Osteoblast (primary cell): ENCODE measurements at regions not wholly inside any gene's neighbourhood (a gene's known extent, or its start where the extent isn't known, plus 50 kb on each side); places are given as distances from the start of the nearest gene placed in this dataset.

Experiments
- DNase-seq: peaks from one replicate; pipeline ENCODE4 v3.0.0; 2011; ENCODE audit warnings: low spot score, mixed read lengths; ENCODE audit not compliant: insufficient read length; ENCODE audit errors: missing footprints
- H2AFZ ChIP-seq: 2 replicates; pipeline ENCODE4 v1.6.0; 2011; ENCODE audit warnings: mild to moderate bottlenecking, low read length
- H3K27ac ChIP-seq: 2 replicates; pipeline ENCODE4 v1.5.1; 2011; ENCODE audit warnings: mild to moderate bottlenecking, low read depth, low read length, moderate library complexity
- H3K27me3 ChIP-seq: 2 replicates; pipeline ENCODE4 v1.6.0; 2012; ENCODE audit warnings: mild to moderate bottlenecking, control low read depth, inconsistent platforms, low read length, moderate library complexity; ENCODE audit not compliant: insufficient read depth
- H3K36me3 ChIP-seq: 2 replicates; pipeline ENCODE4 v1.5.1; 2011; ENCODE audit warnings: mild to moderate bottlenecking, low read length, control low read depth, moderate library complexity; ENCODE audit not compliant: insufficient read depth
- H3K4me1 ChIP-seq: 2 replicates; pipeline ENCODE4 v1.5.1; 2011; ENCODE audit warnings: mild to moderate bottlenecking, low read length, control low read depth, moderate library complexity; ENCODE audit not compliant: insufficient read depth
- H3K4me2 ChIP-seq: 2 replicates; pipeline ENCODE4 v1.6.0; 2011; ENCODE audit warnings: mild to moderate bottlenecking, low read length; ENCODE audit not compliant: insufficient read depth
- H3K4me3 ChIP-seq: fragments of 200-600 bp; sonication (generic); 3 replicates; pipeline ENCODE4 v1.5.1; 2012; ENCODE audit warnings: mild to moderate bottlenecking, low read length, inconsistent platforms; ENCODE audit not compliant: insufficient read depth
- H3K79me2 ChIP-seq: 2 replicates; pipeline ENCODE4 v1.6.0; 2012; ENCODE audit warnings: mild to moderate bottlenecking, low read length, control low read depth, inconsistent platforms; ENCODE audit not compliant: insufficient read depth
- H3K9me3 ChIP-seq: 2 replicates; pipeline ENCODE4 v1.5.1; 2011; ENCODE audit warnings: low read depth, low read length, control low read depth
- H4K20me1 ChIP-seq: 2 replicates; pipeline ENCODE4 v1.6.0; 2012; ENCODE audit warnings: mild to moderate bottlenecking, low read length, control low read depth; ENCODE audit not compliant: insufficient read depth
- CTCF ChIP-seq: IDR thresholded peaks from 2 replicates; pipeline ENCODE4 v1.5.1; 2011; ENCODE audit warnings: mild to moderate bottlenecking, low read depth, low read length, moderate library complexity; ENCODE audit errors: extremely low read depth

GRCh38 chr18:7466190-7466589 is 100.9 kb upstream of the PTPRM start:
- H2AFZ ChIP-seq = no peak overlapping the region
- H3K4me3 ChIP-seq = no peak overlapping the region
- no peak for TF ChIP-seq CTCF
- no peak for DNase-seq
- H3K4me1 ChIP-seq = no peaks in the 10 kb centered on the region
- no peak overlapping the region for H3K27ac ChIP-seq
- H3K27me3 ChIP-seq = no peaks in the 10 kb centered on the region
- no peaks in the 10 kb centered on the region for H3K9me3 ChIP-seq
- H4K20me1 ChIP-seq = no peaks in the 10 kb centered on the region
- no peak overlapping the region for H3K4me2 ChIP-seq
- no peaks in the 10 kb centered on the region for H3K36me3 ChIP-seq
- H3K79me2 ChIP-seq = no peaks in the 10 kb centered on the region

GRCh38 chr18:7467708-7468466 is 99.2 kb upstream of the PTPRM start:
- Histone ChIP-seq H4K20me1 (no peaks in the 10 kb centered on the region), H2AFZ (no peak overlapping the region), H3K27ac (no peak overlapping the region), H3K36me3 (no peaks in the 10 kb centered on the region), H3K27me3 (no peaks in the 10 kb centered on the region), H3K4me2 (no peak overlapping the region), H3K9me3 (no peaks in the 10 kb centered on the region), H3K4me1 (no peaks in the 10 kb centered on the region), H3K4me3 (no peak overlapping the region), H3K79me2 (no peaks in the 10 kb centered on the region)
- TF ChIP-seq CTCF = no peak
- no peak for DNase-seq

GRCh38 chr18:7470101-7470500 is 97.0 kb upstream of the PTPRM start:
- Histone ChIP-seq H3K27me3 (no peaks in the 10 kb centered on the region), H4K20me1 (no peaks in the 10 kb centered on the region), H3K79me2 (no peaks in the 10 kb centered on the region), H3K27ac (no peak overlapping the region), H3K4me3 (no peak overlapping the region), H3K4me1 (no peaks in the 10 kb centered on the region), H2AFZ (no peak overlapping the region), H3K9me3 (no peaks in the 10 kb centered on the region), H3K4me2 (no peak overlapping the region), H3K36me3 (no peaks in the 10 kb centered on the region)
- TF ChIP-seq CTCF = no peak
- DNase-seq = no peak

GRCh38 chr18:7470503-7470902 is 96.6 kb upstream of the PTPRM start:
- TF ChIP-seq CTCF = no peak
- H3K4me2 ChIP-seq = no peak overlapping the region
- no peaks in the 10 kb centered on the region for H3K36me3 ChIP-seq
- H3K27ac ChIP-seq = no peak overlapping the region
- H3K79me2 ChIP-seq = no peaks in the 10 kb centered on the region
- no peaks in the 10 kb centered on the region for H3K4me1 ChIP-seq
- no peak overlapping the region for H2AFZ ChIP-seq
- no peaks in the 10 kb centered on the region for H3K9me3 ChIP-seq
- H4K20me1 ChIP-seq = no peaks in the 10 kb centered on the region
- no peak for DNase-seq
- H3K27me3 ChIP-seq = no peaks in the 10 kb centered on the region
- no peak overlapping the region for H3K4me3 ChIP-seq
